A673 (cell line): ENCODE measurements at regions not wholly inside any gene's neighbourhood (a gene's known extent, or its start where the extent isn't known, plus 50 kb on each side); places are given as distances from the start of the nearest gene placed in this dataset.

ENCODE experiments used
- BruUV-seq: library from RNA; stranded (reverse); fragments of 400-500 nt; replicated peaks from 2 replicates; lab custom pipeline; 2021; lab: Mats Ljungman, UMichigan
- CTCF ChIA-PET: fragments of 300-600 bp; sonication (Branson Sonifier 250); formaldehyde crosslinking; loops from one replicate; lab custom pipeline; 2022; ENCODE audit warnings: antibody characterized with exemption; lab: Charles Lee
- POLR2A ChIA-PET: fragments of 300-600 bp; sonication (Branson Sonifier 250); formaldehyde crosslinking; loops from one replicate; lab custom pipeline; 2022; ENCODE audit warnings: antibody characterized with exemption; ENCODE audit not compliant: low non-redundant PET; lab: Charles Lee
- DNase-seq: peaks from one replicate; pipeline ENCODE4 v3.0.0-alpha.2; 2015; ENCODE audit warnings: low spot score
- H3K27ac ChIP-seq: fragments of 200-600 bp; sonication (generic); 2 replicates; pipeline ENCODE4 v1.5.1; 2016; ENCODE audit warnings: mixed run types, low read depth, mild to moderate bottlenecking, mixed read lengths, antibody characterized with exemption, low read length; ENCODE audit not compliant: poor library complexity, severe bottlenecking
- H3K27me3 ChIP-seq: fragments of 200-600 bp; sonication (generic); replicated peaks from 2 replicates; pipeline ENCODE4 v1.6.1; 2017; ENCODE audit warnings: mixed run types, low read depth, mild to moderate bottlenecking, mixed read lengths, antibody characterized with exemption, low read length; ENCODE audit not compliant: insufficient read depth, poor library complexity
- H3K36me3 ChIP-seq: fragments of 200-600 bp; sonication (generic); 2 replicates; pipeline ENCODE4 v1.6.1; 2016; ENCODE audit warnings: mixed run types, mild to moderate bottlenecking, mixed read lengths, antibody characterized with exemption, low read length; ENCODE audit not compliant: insufficient read depth, poor library complexity, severe bottlenecking
- H3K4me1 ChIP-seq: fragments of 200-600 bp; sonication (generic); 2 replicates; pipeline ENCODE4 v1.6.1; 2017; ENCODE audit warnings: mixed run types, mild to moderate bottlenecking, mixed read lengths, antibody characterized with exemption, low read length; ENCODE audit not compliant: insufficient read depth, poor library complexity, severe bottlenecking
- H3K4me3 ChIP-seq: fragments of 200-600 bp; sonication (generic); 2 replicates; pipeline ENCODE4 v1.5.1; 2016; ENCODE audit warnings: low read depth, mixed run types, mild to moderate bottlenecking, mixed read lengths, low read length; ENCODE audit not compliant: poor library complexity, severe bottlenecking
- H3K9me3 ChIP-seq: fragments of 200-600 bp; sonication (generic); 2 replicates; pipeline ENCODE4 v1.6.1; 2016; ENCODE audit warnings: mixed run types, low read depth, mild to moderate bottlenecking, mixed read lengths, antibody characterized with exemption, low read length; ENCODE audit not compliant: poor library complexity, severe bottlenecking
- CTCF ChIP-seq: fragments of 300-800, 200-600 bp; sonication (generic); conservative IDR thresholded peaks from 2 replicates; pipeline ENCODE4 v1.5.1; 2017; ENCODE audit warnings: low read depth, mild to moderate bottlenecking, antibody characterized with exemption, low read length, moderate library complexity, mixed read lengths
- EZH2 ChIP-seq: fragments of 200-600 bp; sonication (generic); IDR thresholded peaks from 2 replicates; pipeline ENCODE4 v1.6.1; 2017; ENCODE audit warnings: borderline replicate concordance, low read depth, mild to moderate bottlenecking, mixed read lengths, antibody characterized with exemption, low read length; ENCODE audit not compliant: poor library complexity, severe bottlenecking
- intact Hi-C: fragments of 100-400 bp; cut with micrococcal nuclease; formaldehyde crosslinking; loops from one replicate; pipeline ENCODE4 v1.10.0; 2022; ENCODE audit not compliant: unreplicated experiment

DNA sequence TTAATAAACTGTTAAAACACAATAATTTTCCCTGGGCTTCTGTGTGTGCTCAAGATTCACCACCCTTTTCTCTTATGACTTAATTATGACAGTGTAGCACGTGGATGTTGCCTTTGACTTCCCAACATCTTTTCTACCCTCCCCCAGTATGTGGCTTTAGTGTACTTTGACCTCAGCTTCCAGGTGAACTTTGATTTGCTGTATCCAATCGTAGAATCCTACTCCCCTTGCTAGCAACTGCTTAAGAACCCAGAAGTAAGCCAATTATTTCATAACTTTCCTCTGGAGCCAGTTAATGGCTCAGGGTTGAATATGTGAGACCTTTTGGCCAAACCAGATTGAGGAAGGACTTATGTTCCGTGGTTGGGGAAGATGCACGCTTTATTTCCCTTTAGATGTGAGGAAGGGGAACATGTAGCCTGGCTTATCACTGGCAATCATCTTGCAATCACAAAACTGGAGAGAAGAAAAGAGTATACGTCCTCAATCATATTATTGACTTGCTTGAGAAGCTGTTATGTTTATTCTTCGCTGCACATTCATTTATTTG, 259.6 kb upstream of the ATP2B1 start:
- BruUV-seq: no TSS peak
- CTCF ChIA-PET: no interaction called here

GRCh38 chr12:89966495-89967240, 258.0 kb upstream of the ATP2B1 start:
- no peak for TF ChIP-seq EZH2
- TF ChIP-seq CTCF: no peak
- H3K4me3 ChIP-seq: no peak overlapping the region
- H3K27me3 ChIP-seq: no peaks in the 10 kb centered on the region
- intact Hi-C loops: no loop called here
- no peak overlapping the region for H3K27ac ChIP-seq
- ChIA-PET CTCF (no interaction called here), POLR2A (no interaction called here)
- no peaks in the 10 kb centered on the region for H3K36me3 ChIP-seq
- BruUV-seq: no TSS peak
- DNase-seq: no peak
- H3K4me1 ChIP-seq: no peaks in the 10 kb centered on the region
- no peaks in the 10 kb centered on the region for H3K9me3 ChIP-seq

More for the DNA sequence above, 259.6 kb upstream of the ATP2B1 start:
- Histone ChIP-seq H3K27me3 (no peaks in the 10 kb centered on the region), H3K4me3 (no peak overlapping the region), H3K36me3 (no peaks in the 10 kb centered on the region), H3K4me1 (no peaks in the 10 kb centered on the region), H3K27ac (no peak overlapping the region), H3K9me3 (no peaks in the 10 kb centered on the region)
- intact Hi-C loops: no loop called here
- POLR2A ChIA-PET: no interaction called here
- TF ChIP-seq CTCF (no peak), EZH2 (no peak)
- no peak for DNase-seq

DNA sequence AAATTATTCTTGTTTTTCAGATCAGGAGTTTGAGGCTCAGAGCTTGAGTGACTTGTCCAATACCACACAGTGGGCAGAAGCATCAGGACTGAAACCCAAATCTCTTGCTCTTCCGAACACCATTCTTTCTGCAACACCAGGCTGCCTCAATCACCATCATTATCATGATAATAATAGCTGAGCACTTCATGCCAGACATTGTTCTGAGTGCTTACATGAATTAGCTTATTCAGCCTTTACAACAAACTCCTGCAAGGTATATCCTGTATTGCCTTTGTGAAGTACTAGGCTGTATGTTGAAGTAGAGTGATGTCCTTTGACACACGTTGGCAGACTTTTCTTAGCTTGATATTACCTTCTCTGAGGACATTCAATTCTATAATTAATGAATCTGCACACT, 257.4 kb upstream of the ATP2B1 start:
- TF ChIP-seq CTCF: no peak
- TF ChIP-seq EZH2: no peak
- DNase-seq: no peak
- intact Hi-C loops: no loop called here
- no peaks in the 10 kb centered on the region for H3K27me3 ChIP-seq
- no peaks in the 10 kb centered on the region for H3K36me3 ChIP-seq
- H3K4me1 ChIP-seq: no peaks in the 10 kb centered on the region
- no peak overlapping the region for H3K4me3 ChIP-seq
- ChIA-PET POLR2A (no interaction called here), CTCF (no interaction called here)
- BruUV-seq: no TSS peak
- H3K27ac ChIP-seq: no peak overlapping the region
- H3K9me3 ChIP-seq: no peaks in the 10 kb centered on the region
